Embryonic facial prominence (tissue), 1 donor: ENCODE measurements at regions not wholly inside any gene's neighbourhood (a gene's known extent, or its start where the extent isn't known, plus 50 kb on each side); places are given as distances from the start of the nearest gene placed in this dataset.
"Not testable (repeated sequence)": the region's sequence is repeated elsewhere in the genome, so short reads cannot be mapped to it uniquely, and the experiment has no call there.

ENCODE experiments used
- DNase-seq: peaks from one replicate; pipeline ENCODE4 v3.0.0-alpha.2; 2016; ENCODE audit errors: extremely low spot score

DNA sequence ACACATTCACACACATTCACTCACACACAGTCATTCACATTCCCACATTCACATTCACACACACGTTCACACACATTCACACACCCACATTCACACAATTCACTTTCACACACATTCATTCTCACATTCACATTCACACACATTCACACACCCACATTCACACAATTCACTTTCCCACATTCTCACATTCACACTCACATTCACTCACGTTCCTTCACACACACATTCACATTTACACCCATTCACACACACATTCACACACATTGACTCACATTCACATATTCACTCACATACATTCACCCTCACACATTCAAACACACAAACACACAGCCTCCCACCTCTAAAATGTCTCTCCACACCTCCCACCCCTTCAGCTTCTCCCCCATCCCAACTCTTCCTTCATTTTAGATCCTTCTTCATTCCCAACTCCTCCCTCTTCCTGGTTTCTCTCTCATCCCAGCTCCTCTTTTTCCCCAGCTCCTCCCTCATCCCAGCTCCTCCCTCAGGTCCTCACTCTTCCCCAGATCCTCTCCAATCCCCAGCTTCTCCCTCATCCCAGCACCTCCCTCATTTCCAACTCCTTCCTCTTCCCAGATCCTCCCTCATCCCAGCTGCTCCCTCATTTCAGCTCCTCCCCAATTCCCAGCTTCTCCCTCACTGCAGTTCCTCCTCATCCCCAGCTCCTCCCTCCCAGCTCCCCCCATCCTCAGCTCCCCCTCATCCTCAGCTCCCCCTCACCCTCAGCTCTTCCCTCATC is 111.0 kb downstream of the FAM53A start:
- no peak for DNase-seq

DNA sequence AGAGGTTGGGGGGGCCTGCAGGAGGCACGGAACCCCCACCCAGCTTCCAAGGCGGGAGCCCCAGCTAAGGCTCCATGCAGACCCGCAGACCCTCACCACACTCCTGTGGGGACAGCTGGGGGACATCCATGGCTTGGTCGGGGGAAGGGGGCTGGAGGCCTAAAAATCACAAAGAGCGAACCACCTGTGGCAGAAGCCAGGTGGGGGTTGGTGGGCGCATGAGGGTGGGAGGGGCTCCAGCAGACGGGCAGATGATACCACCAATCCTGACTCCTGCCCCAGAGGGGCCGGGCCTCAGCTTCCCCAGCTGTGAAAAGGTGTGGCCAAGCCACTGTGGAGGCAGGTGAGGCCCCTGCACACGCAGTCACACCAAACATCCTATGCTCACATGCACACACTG is 111.6 kb downstream of the FAM53A start:
- no peak for DNase-seq

DNA sequence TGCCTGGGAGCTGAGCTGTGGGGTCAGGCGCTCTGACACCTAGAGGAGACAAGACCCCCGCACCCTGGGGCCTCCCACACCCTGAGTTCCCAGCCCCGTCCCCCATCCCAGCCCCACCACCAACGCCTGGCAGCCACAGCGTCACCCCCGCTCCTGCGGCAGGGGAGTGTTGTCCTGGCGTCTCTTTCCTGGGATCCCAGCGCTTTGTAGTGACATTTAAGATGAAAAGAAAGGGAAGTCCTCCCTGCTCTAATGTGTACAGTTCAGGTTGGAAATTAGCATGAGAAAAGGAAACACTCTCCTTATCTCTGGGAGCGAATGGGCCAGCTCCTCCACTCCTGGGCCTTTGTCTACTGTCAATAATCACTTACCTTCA is 112.1 kb downstream of the FAM53A start:
- no peak for DNase-seq

DNA sequence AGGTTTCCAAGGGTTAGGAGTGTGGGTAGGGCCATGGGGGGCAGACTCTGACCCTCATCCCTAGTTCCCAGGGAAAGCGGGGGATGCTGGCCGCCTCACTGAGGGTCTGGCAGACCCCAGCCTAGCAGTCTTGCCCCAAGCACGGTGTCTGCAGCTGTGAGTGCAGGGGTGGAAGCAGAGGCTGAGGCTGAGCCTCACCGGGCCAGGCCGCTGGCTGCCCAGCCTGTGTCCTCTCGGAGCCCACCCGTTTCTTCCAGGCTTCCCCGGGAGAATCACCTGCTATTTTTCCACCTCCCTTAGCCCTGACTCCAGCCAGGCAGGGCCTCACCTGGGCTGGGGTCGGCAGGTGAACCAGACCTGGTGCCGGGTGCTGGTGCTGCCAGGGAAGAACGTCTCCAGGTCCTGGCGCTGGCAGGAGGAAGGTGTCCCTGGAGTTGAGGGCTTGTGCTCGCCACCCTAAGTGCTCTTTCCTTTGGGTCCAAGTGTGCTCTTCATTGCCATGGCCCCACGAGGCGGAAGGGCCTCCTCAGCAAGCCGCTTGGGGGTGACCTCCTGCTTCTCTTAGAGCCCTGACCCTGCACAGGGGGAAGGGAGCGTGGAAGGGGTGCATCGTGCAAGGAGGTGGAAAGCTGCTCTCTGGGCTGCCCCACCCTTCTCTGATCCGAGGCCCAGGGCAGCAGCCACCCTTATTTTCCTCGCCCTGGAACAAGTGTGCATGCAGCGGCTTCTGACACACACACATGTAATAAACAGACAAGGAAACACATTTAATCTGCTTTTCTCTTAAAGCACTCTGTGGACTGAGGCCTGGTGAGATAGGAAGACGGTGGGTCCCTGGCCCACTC is 112.7 kb downstream of the FAM53A start:
- DNase-seq: no peak

DNA sequence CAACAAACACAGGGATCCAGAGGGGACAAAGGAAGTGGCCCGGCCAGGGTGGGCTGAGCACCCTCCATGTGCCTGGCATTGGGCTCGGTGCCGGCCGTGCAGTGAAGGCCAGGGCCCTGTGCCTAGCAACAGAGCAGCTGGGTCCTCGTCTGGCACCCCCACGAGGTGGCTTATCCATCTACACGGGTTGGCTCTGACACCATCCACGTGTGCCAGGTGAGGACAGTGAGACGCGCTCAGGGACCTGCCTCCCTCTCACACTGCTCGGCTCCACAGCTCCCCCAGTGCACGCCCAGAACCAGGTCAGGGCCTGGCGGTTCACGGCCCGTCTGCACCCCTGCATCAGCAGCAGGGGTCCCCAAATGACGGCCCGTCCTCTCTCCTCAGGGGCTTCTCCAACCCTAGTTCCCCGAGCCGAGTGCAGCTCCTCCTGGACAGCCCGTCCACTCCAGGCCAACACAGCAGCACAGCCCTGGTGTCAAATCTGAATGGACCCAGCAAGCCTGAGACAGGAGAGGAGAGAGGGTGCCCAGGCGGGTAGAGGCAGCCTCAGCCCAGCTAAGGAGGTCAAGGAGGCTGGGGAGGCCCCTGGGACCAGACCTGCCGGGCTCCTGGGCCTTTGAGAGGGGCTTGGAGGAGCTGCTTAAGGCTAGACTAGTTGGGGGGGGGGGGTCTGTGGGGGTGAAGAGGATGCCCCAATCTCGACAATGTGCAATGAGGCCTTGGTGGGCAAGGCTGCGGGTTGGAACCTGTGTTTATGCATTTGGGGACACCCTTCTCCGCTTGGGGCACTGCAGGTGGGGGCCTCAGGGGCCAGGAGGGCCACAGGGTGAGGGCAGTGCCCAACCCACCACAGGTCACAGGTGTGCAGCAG is 113.6 kb downstream of the FAM53A start:
- no peak for DNase-seq

DNA sequence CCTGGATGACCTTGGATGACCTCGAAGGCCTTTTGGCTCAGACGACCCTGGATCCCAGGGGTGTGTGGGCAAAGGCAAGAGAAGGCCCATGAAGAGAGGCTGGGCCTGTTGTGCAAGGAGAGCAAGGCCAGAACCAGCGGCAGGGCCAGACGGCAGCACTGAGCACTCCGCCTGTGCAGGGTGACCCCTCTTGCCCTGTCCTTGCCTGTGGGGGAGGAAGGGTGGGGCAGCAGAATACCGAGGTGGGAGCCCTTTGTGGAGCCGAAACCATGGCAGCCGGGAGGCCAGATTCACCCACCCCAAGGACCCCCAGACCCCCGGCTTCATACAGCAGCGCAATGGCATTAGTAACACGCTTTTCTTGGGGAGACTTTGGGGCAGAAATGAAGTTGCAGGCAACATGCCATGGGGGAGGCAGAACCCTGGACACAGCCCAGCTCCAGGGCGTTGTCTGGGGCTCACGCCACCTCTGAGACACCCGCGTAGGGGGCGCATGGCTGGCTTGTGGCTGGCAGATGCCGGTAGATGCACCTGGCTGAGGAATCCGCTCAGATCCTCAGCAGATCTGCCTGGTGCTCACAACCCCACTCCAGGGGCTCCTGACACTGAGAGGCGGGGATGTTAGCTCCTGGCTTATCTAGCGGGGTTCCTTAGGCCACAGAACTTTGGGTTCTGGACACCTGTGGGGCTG is 114.5 kb downstream of the FAM53A start:
- no peak for DNase-seq

DNA sequence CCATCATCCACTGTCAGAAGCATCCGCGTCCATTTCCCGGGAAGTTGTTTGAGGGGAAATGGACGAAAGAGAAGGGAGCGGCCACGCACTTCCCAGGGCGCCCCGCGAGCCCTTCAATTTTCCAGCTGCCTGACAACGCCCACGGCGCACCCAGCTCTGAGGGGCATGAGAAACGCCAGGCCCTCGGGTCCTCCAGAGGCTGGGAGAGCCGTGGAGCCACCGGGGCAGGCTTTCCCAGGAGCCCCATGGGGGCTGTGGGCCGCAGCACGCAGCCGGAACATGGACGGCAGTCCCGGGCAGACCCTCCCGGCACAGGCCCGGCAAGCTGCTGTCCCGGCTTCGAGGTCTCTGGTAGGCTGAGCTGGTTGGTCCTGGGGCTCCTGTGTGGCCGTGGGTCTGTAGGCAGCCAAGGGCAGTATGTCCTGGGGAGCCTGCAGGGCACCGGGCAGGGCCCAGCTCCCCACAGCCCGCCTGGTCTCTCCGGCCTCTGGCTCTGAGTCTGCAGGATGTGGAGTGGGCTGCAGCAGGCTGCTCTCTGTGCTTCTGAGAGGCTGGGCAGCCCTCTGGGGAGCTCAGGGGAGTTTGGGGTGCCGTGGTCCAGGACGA is 115.2 kb downstream of the FAM53A start:
- DNase-seq: no peak

DNA sequence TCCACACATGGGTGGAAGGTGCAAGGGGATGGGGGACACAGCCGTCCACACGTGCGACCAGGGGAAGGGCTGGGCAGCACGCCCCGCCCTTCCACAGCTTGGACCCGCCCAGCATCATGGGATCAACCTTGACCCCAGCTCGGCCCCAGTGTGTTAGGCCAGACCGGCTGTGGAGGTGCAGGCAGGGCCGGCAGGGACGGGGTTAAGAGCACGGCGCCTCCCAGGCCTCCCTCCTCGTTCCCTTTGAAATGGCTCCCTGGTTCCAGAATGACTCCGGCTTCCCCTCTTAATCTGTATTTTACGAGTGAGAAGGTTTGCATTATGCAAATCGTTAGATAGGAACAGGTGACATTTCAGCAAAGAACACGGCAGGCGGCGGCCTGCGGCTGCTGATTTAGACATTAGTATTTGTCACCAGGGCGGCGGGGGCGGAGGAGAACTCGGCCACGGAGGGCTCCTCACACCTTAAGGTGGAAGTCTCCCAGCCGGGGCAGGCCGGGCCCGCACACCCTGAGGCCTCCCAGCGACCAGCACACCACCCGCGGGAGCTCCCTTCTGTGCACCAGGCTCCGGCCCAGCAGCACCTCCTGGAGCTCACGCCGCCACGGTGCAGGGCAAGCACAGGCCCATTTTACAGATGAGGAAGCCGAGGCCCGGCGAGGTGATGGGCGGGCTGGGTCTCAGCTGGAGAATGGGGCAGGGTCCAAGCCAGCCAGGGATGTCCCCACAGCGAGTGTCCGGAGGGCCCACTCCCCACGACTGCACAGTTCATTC is 116.1 kb downstream of the FAM53A start:
- DNase-seq: no peak

DNA sequence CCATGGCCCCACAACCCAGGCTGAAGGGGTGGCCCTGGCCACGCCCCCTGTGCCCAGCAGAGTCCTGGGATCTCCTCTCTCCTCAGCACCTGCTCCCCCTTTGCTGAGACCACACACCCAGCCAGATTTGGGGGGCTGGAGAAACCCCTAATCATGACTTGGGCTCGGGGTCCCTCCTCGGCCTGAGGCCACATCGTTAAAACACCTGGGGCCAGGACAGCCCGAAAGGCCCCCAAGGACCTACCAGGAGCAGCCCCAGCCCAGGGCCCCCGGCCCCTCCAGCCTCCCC is 116.7 kb downstream of the FAM53A start:
- no peak for DNase-seq

DNA sequence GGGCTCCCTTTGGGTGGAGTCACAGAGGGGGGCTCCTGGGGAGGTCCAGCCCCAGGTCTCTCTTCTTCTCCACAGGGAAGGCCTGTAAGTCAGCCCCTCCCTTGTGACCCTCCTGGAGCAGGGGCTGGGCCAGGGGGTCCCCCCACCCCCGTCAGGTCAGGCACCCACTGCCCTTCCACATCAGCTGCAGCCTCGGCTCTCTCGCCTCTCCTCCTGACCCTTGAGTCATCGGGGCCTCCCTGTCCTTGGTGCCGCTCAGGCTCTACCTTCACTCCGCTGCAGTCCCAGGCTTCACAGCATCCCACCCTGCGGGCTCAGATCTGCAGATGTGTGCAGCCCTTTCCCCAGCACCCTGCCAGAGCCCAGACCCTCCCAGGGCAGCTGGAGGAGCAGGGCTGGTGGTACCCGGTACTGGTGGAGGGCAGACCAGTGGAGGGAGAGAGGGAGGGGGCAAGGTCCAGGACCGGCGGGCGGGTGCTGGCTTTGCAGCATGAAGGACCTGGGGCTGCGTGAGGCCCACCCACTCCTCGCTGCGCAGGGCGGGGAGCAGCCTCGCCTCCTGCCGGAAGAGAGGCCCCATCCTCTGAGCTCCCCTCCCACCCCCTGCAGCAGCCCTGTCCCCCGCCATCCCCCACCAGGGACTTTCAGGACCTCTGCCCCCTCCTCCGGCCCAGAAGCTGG is 117.1 kb downstream of the FAM53A start:
- no peak for DNase-seq

DNA sequence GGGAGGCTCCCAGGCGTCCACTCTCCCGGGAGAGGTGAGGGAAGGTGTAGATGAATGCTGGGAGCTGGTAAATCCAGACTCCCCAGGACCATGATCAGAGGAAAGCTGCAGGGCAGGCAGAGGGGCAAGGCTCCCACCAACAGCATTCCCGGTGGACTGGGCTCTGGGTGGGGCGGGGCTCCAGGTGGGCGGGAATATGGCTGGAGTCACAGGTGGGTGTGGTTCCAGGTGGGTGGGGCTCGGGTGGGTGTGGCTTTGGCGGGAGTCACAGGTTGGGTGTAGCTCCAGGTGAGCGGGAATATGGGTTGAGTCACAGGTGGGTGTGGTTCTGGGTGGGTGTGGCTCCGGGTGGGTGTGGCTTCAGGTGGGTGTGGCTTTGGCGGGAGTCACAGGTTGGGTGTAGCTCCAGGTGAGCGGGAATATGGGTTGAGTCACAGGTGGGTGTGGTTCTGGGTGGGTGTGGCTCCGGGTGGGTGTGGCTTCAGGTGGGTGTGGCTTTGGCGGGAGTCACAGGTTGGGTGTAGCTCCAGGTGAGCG is 117.7 kb downstream of the FAM53A start:
- DNase-seq: not testable (repeated sequence)

DNA sequence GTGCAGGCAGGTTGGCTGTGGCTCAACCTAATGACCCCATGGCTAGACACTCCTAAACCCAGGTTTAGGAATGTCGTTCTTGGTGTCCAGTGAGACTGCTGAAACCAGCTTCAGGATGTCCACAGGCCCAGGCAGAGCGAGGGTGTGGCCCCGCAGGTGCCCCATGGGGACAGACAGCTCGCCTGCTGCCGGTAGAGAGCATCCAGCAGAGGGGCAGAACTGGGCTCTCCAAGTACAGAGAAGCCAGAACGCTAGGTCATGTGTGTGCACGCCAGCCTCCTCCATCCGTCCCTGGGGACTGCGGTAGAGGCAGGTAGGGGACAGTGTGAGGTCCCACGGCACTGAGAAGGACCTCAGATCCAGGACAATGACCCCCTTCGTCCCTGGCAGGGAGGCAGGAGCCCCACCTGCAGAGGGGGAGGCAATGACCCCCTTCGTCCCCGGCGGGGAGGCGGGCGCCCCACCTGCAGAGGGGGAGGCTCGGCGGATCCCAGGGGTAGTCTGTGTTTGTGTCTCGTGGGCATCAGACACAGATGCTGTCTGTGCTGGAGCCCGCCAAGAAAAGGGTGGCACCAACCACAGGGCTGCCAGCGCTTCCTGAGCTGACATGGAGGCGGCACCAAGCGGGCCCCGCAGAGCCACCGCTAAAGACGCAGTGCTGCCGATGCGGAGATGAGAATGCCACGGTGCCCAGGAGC is 118.4 kb downstream of the FAM53A start:
- DNase-seq: no peak

DNA sequence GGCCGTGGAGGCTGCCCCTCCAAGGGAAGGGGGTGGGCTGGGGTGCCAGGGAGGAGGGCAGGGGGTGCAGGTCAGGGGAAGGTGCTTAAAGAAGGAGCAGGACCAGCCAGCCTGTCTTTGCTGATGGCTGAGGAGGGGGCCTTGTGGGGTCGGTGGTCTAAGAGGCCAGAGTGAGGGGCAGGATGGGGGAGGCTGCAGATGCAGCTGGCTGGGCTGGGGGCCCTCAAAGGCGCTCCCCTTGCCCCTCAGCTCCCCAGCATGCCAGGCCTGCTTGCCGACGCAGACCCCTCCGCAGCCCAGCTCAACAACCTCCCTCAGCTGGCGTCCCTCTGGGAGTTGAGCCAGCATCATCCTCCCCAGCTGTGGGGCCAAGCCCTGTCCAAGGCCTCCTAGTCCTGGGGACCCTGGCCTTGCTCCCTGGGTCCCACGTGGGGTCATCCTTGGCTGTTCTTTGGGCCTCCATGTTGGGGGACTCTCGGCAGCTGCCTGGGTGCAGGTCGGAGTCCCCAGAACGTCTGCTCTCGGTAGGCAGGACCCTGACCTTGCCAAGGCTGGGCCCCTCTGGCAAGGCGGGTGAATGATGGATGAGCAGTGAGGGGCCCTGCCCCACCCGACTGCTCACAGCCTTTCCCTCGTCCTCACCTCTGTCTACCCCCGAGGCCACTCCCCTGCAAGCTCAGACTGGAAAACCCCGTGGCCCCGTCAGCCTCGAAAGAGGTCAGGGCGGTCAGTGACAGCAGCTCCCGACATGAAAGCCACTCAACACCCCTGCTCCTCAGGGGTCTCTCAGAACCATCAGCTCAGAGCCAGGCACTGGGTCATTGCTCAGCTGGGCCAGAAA is 119.4 kb downstream of the FAM53A start:
- no peak for DNase-seq

DNA sequence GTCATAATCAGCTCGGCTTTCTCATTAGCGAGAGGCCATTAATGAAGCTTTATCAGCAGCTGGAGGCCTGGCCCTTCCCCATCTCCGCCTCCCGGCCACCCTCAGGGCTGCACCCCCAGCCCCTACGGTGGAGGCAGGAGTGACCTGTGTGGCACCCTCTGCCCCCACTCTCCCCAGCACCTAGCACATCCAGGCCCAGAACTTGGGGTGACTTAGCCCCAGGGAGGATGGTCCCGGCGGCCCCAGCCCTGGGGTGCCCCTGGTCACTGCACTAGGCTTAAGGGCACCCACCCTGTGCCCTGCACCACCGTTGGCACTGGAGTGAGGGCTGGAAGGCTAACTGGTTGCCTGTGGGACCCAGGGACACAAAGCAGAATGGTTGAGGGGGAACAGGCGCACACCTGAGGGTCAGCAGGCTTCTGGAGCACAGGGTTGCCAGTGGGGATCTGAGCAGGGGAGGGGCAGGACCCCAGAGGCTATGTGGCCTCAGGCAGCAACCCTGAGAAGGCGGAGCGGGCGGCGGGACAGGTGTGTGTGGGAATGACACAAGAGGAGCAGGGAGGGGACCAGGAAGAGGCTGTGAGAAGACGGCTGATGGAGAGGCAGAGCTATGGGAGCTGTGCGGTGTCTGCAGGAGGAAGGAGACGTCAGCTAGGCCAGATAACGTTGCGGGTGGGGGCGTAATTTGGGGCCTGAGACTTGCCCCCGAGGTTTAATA is 120.2 kb downstream of the FAM53A start:
- no peak for DNase-seq

DNA sequence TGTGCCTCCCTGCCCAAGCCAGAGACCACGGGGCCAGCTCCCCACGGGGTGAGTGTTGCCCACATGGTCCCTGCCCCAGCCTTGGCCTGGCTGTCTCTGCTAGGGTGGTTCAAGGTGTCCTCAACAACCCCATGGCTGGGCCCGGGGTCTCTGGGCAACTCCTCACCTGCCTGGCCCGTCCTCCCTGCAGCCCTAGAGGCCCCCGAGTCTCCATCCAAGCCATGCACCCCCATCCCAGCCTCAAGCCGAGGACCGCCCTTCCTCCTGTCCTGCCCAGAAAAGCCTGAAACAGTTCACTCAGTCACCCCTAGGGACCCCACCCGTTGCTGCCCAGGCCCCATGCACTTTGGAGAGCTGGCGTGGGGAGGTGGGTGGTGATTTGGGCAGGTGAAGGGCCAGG is 120.9 kb downstream of the FAM53A start:
- no peak for DNase-seq

DNA sequence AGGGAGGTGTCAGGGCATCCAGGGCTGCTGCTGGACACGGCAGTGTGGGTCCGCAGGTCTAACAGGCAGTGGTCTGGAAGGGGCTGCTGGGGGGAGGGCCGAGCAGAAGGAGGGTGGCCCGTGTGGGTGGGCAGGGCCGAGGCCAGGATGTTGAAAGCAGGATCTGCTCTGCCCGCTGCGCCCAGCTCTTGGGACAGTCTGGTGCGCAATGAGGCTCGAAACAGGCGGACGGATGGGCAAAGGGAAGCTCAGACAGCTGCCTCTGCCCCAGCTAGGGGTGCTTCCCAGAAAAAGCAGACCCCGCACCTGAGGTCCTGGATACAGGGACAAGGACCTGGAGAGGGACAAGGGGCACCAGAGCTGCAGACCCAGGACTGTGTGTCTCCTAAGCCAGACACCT is 121.3 kb downstream of the FAM53A start:
- DNase-seq: no peak

DNA sequence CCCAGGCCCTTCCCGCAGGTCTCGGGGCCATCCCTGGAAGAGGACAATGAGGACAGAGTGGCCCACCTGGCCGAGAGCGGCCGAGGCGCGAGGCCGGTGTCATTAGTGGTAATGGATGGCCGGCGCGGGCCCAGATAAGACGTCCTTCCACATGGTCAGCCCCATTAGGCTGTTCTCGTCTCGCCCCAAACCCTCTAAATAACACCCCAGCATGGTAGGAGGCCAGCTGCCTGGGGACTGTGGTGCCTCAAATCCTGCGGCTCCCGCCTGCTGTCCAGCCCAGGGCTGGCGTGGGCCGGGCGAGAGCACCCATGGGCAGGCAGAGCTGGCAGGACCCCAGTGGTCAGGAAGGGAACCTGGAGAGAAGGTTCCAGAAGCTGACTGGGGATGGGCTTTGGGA is 121.7 kb downstream of the FAM53A start:
- DNase-seq: no peak
